GM12864 (cell line): ENCODE measurements at regions not wholly inside any gene's neighbourhood (a gene's known extent, or its start where the extent isn't known, plus 50 kb on each side); places are given as distances from the start of the nearest gene placed in this dataset.

ENCODE experiments used
- DNase-seq: peaks from one replicate; pipeline ENCODE4 v3.0.0-alpha.2; 2011; ENCODE audit warnings: low read depth
- H3K4me3 ChIP-seq: 2 replicates; pipeline ENCODE4 v1.5.1; 2011; ENCODE audit warnings: mild to moderate bottlenecking, low read depth, low read length, control low read depth
- TF ChIP-seq, protein P1 (sequence below): IDR thresholded peaks from 2 replicates; pipeline ENCODE4 v1.5.1; 2011; ENCODE audit warnings: low read depth, mild to moderate bottlenecking, moderate library complexity, low read length, control low read depth, inconsistent platforms; ENCODE audit errors: missing control alignments

DNA sequence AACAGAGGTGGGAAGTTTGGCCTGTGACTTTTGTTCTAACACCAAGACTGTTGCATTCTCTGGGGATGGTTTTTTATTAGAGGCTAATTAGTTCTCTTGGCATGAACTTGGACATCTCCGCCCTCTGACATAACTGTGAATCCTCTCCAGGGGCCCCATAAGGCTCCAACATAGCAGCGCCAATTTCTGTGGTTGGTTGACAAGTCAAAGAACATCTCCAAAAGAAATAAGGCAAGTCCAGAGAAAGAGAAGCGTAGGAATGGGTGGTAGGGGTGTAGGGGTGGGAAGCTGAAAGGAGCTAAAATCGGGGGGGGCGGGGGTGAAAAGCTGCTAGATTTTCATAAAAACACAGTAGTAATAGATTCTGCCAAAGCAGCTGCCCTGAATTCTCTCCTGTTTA lies 81.0 kb upstream of the DAB2 start:
- no peak for DNase-seq
- TF ChIP-seq, protein P1, sequence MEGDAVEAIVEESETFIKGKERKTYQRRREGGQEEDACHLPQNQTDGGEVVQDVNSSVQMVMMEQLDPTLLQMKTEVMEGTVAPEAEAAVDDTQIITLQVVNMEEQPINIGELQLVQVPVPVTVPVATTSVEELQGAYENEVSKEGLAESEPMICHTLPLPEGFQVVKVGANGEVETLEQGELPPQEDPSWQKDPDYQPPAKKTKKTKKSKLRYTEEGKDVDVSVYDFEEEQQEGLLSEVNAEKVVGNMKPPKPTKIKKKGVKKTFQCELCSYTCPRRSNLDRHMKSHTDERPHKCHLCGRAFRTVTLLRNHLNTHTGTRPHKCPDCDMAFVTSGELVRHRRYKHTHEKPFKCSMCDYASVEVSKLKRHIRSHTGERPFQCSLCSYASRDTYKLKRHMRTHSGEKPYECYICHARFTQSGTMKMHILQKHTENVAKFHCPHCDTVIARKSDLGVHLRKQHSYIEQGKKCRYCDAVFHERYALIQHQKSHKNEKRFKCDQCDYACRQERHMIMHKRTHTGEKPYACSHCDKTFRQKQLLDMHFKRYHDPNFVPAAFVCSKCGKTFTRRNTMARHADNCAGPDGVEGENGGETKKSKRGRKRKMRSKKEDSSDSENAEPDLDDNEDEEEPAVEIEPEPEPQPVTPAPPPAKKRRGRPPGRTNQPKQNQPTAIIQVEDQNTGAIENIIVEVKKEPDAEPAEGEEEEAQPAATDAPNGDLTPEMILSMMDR: no peak
- H3K4me3 ChIP-seq: no peak overlapping the region

DNA sequence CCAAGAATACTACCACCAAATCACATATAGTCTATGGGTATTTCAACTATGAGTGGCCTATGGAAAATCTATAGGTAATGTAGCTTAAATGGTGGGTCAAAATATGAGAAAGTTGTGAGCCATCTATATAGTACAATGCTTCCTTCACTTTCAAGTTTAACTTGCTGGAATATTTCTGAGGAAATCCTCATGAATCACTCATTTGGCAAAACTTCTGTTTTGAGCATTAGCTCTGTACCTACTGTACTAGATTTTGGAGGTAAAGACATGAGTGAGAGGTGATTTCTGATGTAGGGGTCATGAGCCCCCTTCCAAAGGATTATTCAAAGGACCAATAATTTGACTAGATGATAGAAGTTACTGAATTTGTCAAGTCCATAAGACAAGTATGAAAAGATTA lies 80.6 kb upstream of the DAB2 start:
- DNase-seq: no peak
- H3K4me3 ChIP-seq: no peak overlapping the region

DNA sequence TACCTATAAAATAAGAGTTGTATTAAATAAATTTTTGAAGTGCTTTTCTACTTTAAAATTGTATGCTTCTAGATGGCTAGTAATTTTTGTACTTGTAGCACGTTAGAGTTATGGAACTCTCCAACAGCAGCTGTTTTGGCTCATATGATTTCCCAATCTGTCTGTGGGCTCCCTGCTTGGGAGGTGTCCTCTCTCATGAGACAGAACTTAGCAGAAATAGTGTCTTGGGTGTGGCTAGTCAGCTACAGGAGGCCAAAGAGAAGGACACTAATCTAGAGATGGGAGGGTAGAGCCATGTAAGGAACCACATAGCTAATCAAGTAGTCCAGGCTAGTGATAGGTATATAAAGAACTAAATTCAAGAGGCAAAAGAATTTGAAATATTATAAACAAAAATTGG lies 78.4 kb upstream of the DAB2 start:
- no peak for DNase-seq
- TF ChIP-seq, protein P1: no peak
- no peak overlapping the region for H3K4me3 ChIP-seq

More for the DNA sequence above, 80.6 kb upstream of the DAB2 start:
- TF ChIP-seq, protein P1: no peak

DNA sequence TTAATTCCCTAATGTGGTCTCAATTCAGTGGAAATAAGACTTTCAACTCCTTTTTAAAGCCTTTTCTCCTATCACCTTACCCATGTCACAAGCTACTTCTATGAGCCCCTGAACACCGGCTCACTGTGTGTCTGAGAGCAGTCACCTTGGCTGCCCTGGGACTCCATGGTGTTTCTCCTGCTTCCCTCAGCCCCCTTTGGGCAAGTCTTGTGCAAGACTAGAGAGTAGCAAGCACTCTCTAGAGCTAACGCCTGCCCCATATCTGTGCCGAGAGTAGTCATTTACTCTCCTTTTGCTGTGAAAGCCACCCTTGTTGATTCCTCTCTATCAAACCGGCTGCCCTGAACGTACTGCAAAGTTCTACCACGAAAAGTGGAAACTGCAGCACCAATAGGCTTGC lies 77.9 kb upstream of the DAB2 start:
- TF ChIP-seq, protein P1: no peak
- DNase-seq: no peak
- no peak overlapping the region for H3K4me3 ChIP-seq

DNA sequence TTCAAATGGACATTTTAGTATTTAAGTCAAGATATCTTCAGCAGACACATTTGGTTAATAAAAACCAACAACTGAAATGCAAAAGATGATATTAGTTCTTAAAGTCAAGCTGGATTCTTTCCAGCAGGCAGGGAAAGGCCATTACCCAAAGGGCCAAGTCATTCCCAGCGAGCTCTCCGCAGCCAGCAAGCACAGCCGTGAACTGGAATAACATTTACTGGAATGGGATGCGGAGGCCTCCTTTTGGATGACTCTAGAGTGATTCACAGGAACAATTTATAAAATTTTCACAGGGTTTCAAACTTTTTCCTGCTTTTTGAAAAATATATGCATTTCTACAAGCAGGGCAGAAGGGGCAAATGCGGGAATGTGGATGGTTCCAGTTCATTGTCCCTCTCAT lies 76.6 kb upstream of the DAB2 start:
- TF ChIP-seq, protein P1: no peak
- no peak for DNase-seq
- H3K4me3 ChIP-seq: no peak overlapping the region

DNA sequence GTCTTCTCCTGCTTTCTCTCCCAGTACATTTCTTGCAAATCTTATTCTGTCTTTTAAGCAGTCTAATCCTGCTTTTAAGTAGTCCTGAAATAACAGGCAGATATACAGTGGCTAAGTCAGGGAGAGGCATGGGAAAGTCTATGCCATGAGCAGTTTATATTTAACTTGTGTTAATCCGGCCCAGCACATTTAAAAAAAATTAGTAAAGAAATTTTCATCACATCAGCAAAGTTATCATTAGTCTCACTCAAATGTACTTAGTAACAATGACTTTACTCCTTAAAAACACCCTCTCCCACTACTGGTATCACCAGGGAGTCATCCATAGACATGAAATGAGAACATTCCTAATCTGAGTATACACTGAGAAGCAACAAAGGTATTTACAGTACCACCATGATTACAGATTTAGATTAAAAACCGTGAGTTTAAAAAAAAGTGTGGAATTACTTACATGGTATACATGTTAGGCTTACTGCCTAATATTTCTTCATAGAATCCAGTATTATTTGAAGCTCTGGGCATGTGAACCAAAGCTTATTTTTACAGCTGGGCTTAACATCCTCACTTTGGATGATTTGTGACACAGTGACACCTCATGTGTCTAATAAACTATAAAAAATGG lies 75.9 kb upstream of the DAB2 start:
- no peak overlapping the region for H3K4me3 ChIP-seq
- no peak for DNase-seq
- TF ChIP-seq, protein P1: no peak

DNA sequence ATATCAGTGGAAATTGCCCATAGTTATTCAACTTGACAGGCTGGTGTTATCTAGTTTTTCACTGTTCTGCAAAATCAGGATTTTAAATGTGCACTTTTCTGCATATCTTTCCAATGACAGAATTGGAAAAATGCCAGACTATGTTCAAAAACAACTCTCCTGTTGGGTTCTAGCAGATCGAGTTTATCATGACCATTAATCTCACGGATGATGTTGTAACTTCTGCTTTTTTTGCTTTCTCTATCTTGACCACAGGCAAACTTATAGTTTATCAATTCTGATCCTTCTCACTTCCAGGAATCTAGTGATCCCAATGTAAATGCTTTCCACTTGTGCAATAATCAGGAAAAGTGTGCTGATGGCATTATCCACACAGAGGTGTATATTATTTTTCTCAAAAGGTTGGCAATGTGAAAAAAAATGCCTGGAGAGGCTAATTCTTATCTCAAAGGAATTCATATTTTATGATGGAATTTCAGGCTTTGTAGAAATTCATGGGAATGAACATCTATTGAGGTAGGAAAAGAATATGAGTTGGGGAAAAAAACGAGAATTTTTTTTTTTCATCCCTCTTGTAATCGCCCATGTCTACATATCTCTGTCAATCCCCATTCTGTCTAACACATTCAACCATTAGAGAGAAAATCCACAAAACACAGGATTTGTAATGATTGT lies 73.6 kb upstream of the DAB2 start:
- DNase-seq: no peak
- no peak overlapping the region for H3K4me3 ChIP-seq

More for the DNA sequence above, 73.6 kb upstream of the DAB2 start:
- TF ChIP-seq, protein P1: no peak
